GM19467 (cell line): ENCODE measurements at regions not wholly inside any gene's neighbourhood (a gene's known extent, or its start where the extent isn't known, plus 50 kb on each side); places are given as distances from the start of the nearest gene placed in this dataset.

Experiments
- ATAC-seq: cut with Tn5 transposase; IDR thresholded peaks from one replicate; pipeline ENCODE4 v1.9.1; 2021; ENCODE audit warnings: mild to moderate bottlenecking, moderate library complexity; ENCODE audit not compliant: unreplicated experiment

DNA sequence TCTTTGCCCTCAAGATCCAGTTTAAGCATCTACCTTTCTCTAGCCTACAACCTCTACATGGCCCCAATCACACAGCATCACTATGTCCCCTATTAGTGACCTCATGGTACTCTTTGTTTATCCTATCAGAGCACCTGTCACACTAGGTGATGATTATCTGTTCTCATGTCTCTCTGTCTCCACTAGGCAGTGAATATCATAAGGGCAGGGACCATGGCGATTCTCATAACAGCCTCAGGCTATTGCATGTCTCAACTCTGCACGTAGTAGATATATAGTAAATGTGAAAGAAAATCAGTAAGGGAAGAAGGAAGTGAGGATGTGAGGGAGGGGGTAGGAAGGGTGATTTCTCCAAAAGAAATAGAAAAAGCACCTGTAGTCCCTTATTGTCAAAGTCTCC lies 311.0 kb downstream of the NSG2 start:
- ATAC-seq: no peak

DNA sequence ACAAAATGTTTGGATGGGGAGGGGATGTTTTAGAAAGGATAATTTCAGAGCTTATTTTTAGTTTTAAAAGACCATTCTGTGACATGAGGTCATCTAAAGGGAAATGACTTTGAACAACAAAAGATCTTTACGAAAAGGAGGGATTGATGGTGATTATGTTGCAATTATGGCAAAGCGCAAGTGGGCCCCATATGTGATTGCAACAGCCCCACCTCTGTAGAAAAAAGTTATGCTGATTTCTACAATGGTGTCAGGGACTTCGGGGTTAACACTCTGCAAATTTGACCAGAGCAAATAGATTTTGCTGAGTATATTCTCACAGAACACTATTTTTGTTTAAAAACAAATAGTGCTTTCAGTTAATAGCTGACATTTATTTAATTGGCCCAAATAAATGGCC lies 312.8 kb downstream of the NSG2 start:
- ATAC-seq: no peak

DNA sequence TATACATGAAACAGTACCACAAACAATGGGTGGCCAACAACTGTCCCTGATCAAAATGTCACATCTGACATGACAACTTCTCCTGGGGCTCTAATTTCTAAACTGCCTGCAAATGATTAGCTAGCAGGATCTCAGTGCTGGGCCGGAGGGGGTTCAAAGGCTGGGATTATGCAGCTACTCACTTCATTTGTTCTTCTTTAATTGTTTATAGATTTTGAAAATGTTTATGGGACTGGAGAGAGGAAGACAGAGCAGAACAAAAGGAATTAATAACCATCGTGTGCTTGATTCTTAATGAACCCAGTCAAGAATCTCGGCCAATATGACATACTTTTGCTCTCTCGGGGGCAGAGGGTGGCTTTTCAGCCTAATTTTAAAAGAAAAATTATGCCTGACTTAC lies 313.6 kb downstream of the NSG2 start:
- no peak for ATAC-seq

DNA sequence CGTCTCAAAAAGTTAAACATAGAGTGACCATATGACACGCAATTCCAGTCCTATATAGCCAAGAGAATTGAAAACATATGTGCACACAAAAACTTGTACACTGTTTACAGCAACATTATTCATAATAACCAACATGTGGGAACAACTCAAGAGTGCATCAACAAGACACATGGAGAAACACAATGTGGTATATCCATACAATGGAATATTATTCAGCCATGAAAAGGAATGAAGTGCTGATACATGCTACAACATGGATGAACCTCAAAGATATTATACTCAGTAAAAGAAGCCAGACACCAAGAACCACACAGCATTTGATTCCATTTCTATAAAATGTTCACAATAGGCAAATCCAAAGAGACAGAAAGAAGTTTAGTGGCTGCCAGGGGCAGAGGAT lies 317.0 kb downstream of the NSG2 start:
- no peak for ATAC-seq

DNA sequence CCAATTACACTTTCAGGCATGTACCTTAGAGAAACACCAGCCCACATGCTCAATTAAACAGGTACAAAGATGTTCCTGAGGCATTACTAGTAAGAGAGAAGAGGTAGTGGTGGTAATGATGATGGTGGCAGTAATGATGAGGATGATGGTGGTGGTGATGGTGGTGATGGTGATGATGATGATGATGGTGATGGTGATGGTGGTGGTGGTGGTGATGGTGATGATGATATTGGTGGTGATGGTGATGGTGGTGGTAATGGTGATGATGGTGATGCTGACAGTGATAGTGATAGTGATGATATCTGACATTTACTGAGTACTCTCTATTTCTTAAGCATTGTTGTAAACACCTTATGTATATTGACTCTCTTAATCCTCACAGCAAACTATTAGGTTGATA lies 318.4 kb downstream of the NSG2 start:
- no peak for ATAC-seq

DNA sequence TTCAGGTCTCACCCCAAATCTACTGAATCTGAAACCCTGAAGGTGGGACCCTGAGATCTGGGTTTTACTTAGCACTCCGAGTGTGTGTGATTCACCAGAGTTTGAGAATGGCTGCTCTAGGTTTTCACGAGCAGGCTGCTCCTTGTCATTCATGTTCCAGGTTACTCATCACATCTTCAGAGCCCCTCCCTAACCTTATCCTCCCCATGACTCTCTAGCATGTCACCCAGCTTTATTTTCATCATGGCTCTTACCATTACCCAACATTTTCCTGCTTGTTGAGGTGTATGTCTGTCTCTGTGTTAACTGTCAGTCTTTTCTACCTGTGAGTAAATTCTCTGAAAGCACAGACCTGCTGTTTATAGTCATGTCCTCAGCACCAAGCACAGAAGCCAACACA lies 319.2 kb downstream of the NSG2 start:
- ATAC-seq: no peak

DNA sequence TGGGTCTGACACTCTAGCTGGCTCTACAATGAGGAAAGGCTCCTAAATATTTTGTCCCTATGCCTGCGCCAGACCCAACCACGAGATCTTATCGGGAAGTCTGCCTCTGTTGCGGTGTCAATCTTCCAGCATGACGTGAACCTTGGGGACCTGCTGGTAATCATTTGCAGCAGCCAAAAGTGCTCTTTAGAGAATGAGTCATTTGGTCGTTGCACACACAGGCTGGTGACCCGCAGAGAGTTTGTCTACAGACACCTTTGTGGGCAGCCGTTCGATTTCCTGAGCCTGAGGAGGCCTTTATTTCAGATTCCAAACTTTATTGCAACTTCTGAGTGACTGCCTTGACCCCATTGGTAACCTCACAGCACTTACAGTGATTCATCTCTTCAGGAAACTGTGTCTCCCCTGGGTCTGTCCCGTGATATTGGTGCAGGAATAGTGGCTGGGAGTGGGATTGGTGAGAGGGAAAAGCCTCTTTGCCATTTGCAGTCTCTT lies 326.1 kb downstream of the NSG2 start:
- no peak for ATAC-seq

DNA sequence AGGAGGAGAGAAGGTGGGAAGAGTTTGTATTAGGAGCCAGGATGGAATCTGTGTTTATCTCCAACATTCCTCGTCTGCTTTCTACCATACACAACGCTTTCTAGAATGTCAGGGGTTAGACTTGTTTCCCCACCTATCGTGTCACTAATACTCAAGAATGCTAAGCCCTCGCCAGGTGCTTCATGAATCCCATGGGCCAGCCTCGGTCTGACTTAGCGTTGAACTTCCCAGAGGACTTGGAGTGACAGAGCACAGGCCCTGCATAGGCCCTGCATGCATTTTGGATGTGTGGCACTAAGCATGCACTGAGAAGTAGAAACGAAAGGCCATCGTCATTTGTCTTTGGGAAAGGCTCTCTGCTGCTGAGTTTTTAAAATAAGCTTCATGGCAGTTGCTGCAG lies 328.7 kb downstream of the NSG2 start:
- ATAC-seq: no peak

DNA sequence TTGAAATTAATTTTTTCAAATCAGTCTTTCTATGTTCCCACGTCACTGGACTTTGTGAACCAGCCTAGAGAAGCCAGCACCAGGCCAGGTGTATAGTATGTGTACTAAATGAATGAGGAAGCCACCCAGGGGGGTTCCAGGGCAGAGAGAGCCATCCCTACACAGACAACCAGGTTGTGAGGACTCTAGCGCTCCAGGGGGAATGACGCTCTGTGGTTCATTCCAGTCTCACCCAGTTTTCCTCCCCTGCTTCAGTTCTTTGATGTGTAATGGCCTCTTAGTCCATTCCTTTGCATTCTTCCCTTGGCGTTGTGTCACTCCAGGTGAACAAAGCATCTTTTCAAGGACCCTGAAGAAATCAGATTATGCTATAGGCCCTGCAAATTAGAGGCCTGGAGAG lies 330.6 kb downstream of the NSG2 start:
- ATAC-seq: no peak

DNA sequence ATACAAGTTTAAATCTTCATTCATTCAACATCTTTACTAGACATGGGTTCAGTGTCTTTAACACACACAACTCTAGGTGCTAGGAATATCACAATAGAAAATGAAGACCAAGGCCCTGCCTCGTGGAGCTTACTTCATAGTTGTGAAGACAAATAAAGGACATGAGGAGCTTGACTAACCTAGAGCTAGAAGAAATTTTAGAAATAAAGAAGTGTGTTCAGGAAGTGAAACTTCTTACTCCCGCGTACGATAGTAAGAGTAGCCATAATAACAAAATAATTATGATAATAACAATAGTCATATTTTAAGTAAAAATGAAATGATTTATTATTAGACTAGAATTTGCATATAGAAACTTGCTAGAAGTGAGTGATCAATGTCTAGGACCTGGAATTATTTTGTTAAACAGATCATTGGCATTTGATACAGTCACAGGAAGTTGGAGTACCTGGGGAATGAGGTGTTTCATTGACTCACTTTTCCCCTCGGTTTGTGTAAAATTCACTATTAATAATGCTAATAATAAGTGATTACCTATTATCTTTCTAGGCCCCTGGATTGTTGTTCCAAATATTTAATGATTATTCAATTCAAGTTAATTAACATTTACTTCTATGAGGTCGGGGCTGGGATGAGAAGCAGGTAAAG lies 331.3 kb downstream of the NSG2 start:
- no peak for ATAC-seq

DNA sequence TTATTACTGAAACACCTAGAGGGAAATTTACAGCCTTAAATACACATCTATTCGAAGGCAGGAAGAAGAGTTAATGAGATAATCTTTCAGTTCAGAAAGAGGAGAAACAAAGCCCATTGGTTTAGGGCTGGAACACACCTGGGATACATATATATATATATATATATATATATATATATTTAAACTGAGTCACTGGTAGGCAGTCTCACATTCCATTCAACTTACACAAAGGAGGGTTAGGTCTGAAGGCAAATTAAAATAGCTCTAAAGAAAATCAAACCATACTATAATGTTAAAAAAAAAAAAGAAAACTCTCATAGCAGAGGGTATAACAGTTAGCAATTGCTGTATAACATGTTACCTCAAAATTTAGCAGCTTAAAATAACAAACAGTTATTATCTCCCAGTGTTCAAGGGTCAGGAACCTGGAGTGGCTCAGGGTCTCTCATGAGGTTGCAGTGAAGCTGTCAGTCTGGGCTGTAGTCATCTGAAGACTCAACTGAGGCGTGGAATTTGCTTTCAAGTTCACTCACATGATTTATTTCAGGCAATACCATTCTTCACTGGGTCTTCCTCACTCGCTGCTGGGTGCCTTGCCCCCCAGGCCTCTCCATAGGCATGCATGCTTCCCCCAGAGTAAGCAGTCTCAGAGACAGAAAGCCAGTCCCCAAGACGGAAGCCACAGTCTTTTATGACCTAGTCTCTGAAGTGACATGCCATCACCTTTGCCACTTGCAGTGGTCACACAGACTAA lies 332.8 kb downstream of the NSG2 start:
- no peak for ATAC-seq

DNA sequence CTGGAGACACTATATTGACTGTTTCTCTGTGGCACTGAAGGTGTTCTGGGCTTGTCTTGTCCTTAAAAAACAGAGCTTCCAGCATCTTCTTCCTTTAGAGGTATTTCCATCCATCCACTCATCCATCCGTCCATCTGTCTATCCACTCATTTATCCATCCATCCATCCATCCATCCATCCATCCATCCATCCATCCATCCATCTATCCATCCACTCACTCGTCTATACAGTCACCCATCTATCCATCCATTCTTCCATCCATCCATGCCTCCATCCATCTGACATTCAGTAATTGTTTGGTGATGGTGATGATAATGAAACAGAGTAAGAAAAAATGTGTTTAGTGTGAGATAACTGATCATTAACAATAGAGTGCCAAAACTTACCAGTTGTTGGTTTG lies 334.8 kb downstream of the NSG2 start:
- no peak for ATAC-seq

DNA sequence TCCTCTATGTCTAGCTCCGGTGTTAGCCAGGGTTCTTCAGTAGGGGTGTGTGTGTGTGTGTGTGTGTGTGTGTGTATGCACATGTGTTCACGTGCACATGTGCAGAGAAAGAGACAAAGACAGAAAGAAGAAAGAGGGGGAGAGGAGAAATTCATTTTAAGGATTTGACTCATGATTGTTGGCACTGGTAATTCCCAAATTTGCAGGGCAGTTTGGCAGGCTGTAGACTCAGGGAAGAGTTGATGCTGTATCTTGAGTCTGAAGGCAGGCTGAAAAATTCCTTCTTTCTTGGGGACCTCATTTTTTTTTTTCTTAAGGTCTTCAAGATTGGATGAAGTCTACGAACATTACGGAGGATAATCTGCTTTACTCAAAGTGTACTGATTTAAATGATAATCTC lies 335.7 kb downstream of the NSG2 start:
- ATAC-seq: no peak

DNA sequence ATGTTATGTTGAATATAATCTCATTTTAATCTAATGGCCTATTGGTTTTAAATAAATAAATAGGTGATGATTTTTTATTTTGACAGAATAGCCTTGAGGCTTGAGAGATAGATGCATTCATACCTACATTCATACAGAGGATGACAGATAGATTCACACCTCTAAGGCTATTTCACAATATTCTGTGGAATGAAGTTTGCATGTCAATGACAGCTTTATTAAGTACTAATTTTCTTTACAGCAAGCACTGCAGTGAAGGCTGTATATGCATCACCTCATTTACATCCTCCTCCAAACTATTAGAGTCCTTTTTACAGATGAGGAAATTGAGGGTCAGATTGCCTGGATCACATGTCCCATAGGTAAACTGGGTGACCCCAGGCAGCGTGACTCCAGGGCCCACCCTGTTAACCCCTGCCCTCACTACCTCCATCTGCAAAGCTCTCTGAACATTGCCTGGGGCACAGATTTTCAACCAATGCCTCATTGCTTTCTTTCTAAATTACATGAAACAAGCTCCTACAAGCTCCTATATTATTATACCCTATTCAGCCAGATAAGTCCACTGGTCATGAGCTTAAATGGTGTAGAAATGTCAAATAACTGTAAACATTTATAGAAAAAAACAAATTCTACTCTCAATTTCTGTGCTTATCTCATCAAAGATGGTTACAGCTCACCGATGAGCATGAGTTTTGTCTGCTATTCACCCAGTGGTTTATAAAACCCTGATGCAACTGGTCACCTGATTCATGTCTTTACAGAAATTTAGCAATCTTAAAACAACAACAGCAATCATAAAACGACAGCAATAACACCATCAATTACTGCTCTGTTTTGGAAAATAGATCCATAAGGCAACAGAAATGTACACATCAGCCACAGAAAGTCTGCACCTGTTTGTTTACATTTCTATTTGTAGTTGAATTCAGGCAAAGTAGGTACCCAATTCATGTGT lies 338.0 kb downstream of the NSG2 start:
- ATAC-seq: no peak

DNA sequence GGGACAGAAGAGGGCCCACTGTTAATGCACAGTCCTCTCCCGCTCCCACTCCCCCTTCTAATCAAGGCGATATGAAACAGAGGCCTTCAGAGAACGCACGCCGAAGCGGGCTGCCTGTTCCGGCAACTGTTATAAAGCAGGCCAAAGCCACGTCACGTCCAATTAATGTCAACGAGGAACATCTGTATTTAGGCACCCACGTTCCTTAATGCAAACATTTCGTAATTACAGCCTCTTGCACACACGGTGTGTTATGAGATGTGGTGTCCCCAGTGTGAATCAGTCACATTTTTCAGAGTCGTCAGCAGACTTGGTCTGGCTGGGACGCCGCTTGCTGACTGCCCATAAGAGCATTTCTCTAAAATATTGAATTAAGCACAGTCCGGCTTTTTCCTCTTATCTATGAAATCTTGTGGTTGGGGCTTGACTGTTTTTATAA lies 339.0 kb downstream of the NSG2 start:
- no peak for ATAC-seq

DNA sequence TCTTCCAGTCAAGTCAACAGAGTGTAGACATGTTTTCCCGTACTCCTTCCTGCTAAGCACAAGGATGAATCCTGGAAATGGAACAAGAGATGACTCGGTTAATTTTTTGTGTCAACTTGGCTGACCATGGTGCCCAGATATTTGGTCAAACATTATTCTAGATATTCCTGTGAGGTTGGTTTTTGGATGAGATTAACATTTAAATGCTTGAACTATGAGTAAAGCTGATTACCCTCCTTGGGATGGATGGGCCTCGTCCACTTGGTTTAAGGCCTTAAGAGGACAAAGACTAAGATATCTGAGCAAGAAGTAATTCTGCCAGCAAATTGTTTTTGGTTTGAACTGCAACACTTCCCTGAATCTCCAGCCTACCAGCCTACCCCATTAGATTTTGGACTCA lies 338.1 kb upstream of the MSX2 start:
- no peak for ATAC-seq

DNA sequence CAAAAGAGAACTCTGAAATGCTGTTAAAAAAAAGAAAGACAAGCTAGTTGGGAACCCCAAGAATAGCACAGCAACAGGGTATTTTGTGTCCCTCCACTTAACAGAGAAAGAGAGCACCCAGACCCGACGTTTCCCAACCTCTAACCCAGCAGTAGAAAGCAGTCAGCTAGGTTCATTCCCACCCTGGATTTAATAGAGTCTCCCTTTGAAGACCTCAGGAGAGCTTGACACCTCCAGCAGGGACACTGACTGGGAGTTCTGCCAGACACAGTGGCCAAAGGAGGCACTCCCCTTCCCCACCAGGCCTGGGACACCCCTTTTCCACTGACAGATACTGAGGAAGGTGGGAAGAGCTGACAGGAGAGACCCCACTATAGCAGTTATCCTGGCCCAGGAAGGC lies 337.5 kb upstream of the MSX2 start:
- no peak for ATAC-seq

DNA sequence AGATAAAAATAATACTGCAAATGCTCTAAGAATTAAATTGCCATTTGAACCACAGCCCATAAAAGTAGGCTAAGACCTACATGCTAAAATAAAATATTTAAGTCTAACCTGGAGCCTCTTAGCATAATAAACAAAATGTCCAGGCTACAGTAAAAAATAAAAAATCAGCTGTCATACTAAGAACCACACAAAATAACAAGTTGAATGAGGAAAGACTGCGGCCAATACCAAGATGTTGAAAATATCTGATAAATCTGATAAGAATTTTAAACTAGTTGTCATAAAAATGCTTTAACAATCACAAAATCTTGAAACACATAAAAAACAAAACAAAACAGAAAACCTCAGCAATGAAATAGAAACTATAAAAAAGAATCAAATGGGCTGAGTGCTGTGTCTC lies 336.9 kb upstream of the MSX2 start:
- no peak for ATAC-seq

DNA sequence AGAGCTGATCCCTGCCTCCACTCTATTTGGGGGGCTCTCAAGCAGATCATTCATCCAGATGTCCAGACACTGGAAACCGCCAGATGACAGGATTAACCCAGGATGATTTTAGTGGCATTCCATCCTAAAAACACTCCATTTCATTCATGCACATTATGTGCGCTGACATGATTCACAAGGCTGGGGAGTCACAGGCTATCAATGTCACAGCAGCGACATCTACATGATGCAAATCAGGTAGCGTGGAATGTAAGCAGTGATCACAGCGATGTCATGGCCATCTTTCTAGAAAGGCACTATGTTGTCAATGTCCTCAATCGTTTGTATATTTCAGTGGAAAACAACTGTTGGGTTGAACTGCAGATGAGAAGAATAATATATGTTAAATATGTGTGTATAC lies 331.5 kb upstream of the MSX2 start:
- no peak for ATAC-seq

DNA sequence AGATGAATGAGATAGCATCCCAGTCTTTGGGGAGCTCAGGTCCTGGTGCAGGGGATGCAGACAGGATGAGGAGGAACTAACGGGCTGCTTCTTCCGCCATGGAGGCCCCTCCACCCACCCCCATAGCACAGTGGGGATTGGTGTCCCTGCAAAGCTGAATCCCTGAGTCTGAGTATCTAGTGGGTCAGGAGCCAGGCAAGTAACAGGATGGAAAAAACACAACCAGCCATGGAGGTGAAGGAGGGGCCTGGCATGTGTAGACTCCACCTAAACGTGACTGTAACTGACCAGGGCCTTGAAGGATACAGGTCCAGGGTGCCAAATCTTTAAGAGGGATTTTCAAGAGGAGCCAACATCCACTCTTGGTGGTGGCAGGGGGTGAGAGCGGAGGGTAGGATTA lies 327.8 kb upstream of the MSX2 start:
- ATAC-seq: no peak

DNA sequence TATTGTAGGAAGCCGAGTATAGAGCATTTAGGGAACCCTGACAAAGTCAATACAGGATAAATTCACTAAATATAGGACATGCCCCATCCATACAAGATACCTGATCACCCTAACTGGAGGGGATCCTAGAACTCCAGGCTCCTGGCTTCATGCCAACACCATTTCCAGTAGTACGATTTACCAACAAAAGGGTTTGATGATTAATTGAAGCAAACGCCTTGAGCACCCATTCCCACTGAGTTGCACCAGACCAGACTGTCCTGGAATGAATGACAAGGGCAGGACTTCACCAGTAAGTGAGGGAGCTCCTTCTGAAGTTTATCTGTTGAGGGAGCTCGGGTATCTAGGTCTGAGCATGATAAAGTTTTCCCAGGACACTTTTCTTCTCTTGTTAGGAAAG lies 327.2 kb upstream of the MSX2 start:
- ATAC-seq: no peak

DNA sequence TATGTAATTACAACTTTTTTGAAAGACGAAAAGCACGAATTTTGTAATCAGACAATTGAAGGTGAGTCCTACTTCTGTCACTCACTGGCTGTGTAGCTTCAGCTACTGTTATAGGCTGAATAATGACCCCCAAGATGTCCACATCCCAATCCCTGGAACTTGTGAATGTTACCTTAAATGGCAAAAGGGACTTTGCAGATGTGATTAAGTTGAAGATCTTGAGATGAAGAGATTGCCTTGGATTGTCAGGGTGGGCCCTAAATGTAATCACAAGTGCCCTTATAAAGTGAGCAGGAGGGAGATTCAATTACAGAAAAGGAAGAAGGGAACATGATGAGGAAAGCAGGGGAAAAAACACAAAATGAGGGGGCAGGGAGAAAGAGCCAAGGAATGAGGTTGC lies 326.2 kb upstream of the MSX2 start:
- ATAC-seq: no peak
